NCI-H146 (cell line): ENCODE measurements at regions not wholly inside any gene's neighbourhood (a gene's known extent, or its start where the extent isn't known, plus 50 kb on each side); places are given as distances from the start of the nearest gene placed in this dataset.

ENCODE experiments used
- DNase-seq: peaks from one replicate; lab custom pipeline; 2025; lab: John Stamatoyannopoulos, UW

GRCh38 chr5:143870362-143870761 is 58.4 kb downstream of the HMHB1 start:
- no peak for DNase-seq

GRCh38 chr5:143870871-143871632 is 59.1 kb downstream of the HMHB1 start:
- DNase-seq, result no peak

GRCh38 chr5:143871672-143872071 is 59.7 kb downstream of the HMHB1 start:
- DNase-seq, result no peak

- DNase-seq, result no peak
Observed at GRCh38 chr5:143874312-143874711, 62.4 kb downstream of the HMHB1 start.

- no peak for DNase-seq
Observed at GRCh38 chr5:143877196-143877595, 65.2 kb downstream of the HMHB1 start.

- DNase-seq, result no peak
Observed at GRCh38 chr5:143878430-143878829, 66.5 kb downstream of the HMHB1 start.

GRCh38 chr5:143879646-143880045 is 67.7 kb downstream of the HMHB1 start:
- no peak for DNase-seq

- no peak for DNase-seq
Observed at GRCh38 chr5:143880178-143880577, 68.2 kb downstream of the HMHB1 start.

- no peak for DNase-seq
Observed at GRCh38 chr5:143882520-143882919, 70.6 kb downstream of the HMHB1 start.

- DNase-seq, result no peak
Observed at GRCh38 chr5:143886096-143886495, 74.1 kb downstream of the HMHB1 start.

- peak; percentile 24 for DNase-seq
Observed at GRCh38 chr5:143886651-143887638, 75.0 kb downstream of the HMHB1 start.

- no peak for DNase-seq
Observed at GRCh38 chr5:143887903-143888665, 76.1 kb downstream of the HMHB1 start.

- DNase-seq, result no peak
Observed at GRCh38 chr5:143888912-143889311, 77.0 kb downstream of the HMHB1 start.

- no peak for DNase-seq
Observed at GRCh38 chr5:143889986-143890385, 78.0 kb downstream of the HMHB1 start.

GRCh38 chr5:143890487-143890886 is 78.5 kb downstream of the HMHB1 start:
- peak; percentile 8 for DNase-seq

GRCh38 chr5:143892271-143892670 is 80.3 kb downstream of the HMHB1 start:
- DNase-seq, result no peak

GRCh38 chr5:143892908-143893307 is 80.9 kb downstream of the HMHB1 start:
- no peak for DNase-seq

- no peak for DNase-seq
Observed at GRCh38 chr5:143893638-143894037, 81.7 kb downstream of the HMHB1 start.

GRCh38 chr5:143896516-143896915 is 84.6 kb downstream of the HMHB1 start:
- no peak for DNase-seq

GRCh38 chr5:143896966-143897365 is 85.0 kb downstream of the HMHB1 start:
- DNase-seq, result no peak

- DNase-seq, result no peak
Observed at GRCh38 chr5:143898381-143898780, 86.4 kb downstream of the HMHB1 start.

- DNase-seq, result no peak
Observed at GRCh38 chr5:143898916-143899591, 87.1 kb downstream of the HMHB1 start.
